ENCODE measurements at regions not wholly inside any gene's neighbourhood (a gene's known extent, or its start where the extent isn't known, plus 50 kb on each side); places are given as distances from the start of the nearest gene placed in this dataset.
"Not testable (repeated sequence)": the region's sequence is repeated elsewhere in the genome, so short reads cannot be mapped to it uniquely, and the experiment has no call there.

DNA sequence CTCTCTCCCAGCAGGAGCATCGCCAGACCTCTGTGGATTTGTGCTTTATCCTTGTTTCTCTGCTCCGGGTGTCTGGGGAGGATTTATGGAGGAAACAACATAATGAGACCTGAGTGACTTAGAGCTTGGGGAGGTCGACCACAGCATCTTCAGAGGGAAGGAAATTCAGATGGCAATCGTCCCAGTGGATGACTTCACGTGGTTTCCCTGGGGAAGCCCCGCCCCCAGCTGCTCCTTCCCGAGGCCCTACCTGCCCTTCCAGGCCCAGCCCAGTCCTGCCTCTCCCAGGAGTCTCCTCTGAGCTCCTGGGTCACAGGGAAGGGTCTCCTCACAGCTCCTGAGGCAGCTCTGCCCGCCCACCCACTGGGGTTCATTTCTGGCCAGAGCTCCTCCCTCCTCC is 430.3 kb upstream of the SULF2 start:
- DNase-seq: peak; percentile 58

DNA sequence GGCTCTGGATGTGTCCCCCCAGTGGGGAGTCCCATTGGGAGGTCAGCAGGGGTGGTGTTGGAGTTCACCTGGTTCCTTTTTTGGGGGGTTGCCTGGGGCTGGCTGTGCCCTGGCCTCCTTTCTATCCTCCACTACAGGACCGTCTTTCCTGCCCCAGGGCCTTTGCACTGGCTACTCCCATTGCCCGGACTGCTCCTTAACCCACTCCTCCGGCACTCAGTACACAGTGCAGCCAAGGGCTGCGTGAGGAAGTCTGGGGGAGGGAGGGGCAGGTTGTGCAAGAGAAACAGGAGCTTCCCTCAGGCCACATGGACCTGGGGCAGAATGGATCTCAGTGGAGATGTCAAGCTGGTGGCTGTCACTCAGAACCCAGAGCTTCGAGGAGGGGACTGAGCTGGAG is 429.3 kb upstream of the SULF2 start:
- DNase-seq: no peak

DNA sequence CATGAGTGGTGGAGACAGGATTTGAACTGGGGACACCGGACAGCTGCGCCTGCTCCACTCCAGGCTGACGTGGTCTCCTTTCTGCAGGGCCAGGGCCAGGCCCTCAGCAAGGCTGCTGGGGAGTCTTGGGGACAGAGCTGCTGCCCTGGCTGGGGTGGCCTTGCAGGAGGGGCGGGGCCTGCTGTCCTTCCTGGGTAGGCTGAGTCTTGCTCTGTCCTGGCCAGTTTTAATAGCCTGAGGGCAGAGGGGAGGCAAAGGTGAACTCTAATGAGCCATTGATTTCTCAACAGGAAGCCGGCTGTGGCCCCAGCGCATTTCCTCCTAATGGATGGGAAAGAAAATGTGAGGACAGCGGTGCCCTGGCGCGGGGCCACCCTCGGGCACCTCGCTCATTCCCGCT is 428.4 kb upstream of the SULF2 start:
- not testable (repeated sequence) for DNase-seq

DNA sequence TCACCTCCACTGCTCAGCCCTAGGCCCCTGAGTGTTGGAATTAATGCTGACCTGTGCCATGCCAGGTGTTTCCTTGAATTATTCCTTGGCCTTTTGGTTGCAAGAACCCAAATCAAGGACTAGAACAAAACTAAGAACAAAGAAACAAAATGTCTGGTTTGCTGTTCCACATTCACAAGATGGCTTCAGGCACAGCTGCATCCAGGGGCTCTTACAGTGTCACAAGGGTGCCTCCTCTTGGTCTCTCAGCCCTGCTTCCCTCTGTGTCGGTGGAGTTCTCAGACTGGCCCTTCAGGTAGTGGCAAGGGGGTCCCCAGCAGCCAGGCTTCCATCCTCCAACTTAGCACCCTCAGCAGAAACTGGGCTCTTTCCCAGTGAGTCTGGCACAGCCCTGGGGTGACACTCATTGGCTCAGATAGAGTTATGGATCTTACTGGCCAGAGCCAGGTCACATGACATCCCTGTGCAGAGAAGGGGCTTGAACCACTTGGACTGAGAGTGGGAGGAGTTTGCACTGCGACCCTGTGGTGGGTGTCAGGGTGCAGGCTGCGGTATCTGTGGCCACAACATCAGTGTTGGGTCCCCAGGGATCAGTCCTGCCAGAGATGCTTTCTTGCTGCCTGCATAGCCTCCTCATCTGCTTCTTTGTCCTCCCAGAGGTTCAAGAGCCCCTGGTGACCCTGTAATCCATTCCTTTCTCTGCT is 427.7 kb upstream of the SULF2 start:
- no peak for DNase-seq

GRCh38 chr20:48211847-48212246 is 426.6 kb upstream of the SULF2 start:
- no peak for DNase-seq

- DNase-seq: no peak
Observed at GRCh38 chr20:48211238-48211637, 426.0 kb upstream of the SULF2 start.

- no peak for DNase-seq
Observed at GRCh38 chr20:48210111-48211027, 425.1 kb upstream of the SULF2 start.

GRCh38 chr20:48209102-48209501 is 423.8 kb upstream of the SULF2 start:
- DNase-seq: no peak

DNA sequence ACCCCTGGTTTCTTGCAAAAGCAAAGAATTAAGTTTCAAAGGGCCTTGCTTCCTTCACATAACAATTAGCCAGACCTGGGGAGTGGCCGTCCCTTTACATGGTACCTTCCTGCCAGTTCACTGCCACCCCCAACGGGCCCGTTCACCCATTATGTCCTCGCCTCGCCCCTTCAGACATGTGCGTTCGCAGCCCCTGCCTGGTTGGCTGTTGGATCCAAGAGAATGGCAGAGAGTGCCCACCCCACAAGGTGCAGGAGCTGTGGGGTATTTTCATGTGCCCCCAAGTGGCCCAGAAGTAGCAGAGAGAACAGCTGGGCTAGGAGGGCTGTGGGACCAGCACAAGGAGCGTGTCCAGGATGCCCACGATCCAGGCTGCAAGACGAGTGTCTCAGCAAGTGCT is 422.9 kb upstream of the SULF2 start:
- DNase-seq: no peak

- DNase-seq: no peak
Observed at GRCh38 chr20:48207505-48207904, 422.2 kb upstream of the SULF2 start.

- no peak for DNase-seq
Observed at GRCh38 chr20:48205786-48206185, 420.5 kb upstream of the SULF2 start.

GRCh38 chr20:48205281-48205782 is 420.1 kb upstream of the SULF2 start:
- no peak for DNase-seq

DNA sequence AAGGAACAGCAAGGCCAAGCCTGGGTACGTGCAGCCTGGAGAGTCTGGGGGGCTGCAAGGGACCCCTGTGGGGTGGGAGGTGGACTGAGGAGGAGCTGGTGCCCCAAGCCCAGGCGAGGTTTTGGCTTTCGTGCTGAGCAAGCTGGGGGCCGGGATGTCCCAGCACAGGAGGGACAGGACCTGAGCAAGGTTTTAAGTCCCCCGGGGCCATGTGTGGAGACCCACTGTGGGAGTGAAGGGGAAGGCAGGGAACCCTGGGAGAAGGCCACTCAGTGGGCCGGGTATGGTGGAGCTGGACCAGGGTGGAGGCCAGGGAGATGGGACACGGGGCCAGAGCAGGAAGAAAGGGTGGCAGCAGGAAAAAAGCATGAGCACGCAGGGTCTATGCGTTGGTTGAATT is 419.2 kb upstream of the SULF2 start:
- no peak for DNase-seq

- DNase-seq: no peak
Observed at GRCh38 chr20:48203252-48203651, 418.0 kb upstream of the SULF2 start.

DNA sequence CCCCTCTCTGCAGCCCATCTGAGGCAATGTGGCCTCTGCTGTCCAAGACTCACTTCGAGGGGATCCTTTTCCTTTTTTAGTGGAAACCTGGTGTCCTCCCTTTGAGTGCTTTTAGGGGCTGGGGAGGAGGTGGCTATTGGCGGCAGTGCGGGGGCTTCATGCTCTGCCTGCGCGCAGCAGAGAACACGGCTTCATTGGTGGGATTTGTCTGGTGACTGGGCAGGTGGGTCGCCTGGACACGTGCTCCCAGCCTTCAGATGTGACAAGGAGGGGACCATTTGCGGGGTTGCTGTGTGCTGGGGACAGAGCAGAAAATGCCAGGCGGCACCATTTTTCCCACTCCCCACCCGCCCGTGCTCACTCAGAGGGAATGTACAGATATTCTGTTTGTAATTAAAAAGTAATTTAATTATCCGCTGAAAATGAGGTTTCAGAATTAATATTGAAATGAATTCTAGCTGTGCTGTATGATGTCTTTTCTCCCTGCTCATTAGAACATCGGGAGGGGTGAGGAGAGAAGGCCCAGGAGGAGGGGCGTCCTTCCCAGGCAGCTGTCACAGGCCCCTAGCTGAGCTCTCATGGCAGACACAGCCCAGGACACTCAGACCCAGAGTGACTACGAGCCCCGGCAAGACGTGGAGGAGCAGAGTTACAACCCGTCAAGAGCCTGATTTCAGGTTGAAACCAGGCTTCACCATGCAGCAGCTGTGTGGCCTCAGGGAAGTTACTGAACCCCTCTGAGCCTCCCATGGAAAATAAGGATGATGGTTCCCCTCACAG is 417.2 kb upstream of the SULF2 start:
- no peak for DNase-seq

DNA sequence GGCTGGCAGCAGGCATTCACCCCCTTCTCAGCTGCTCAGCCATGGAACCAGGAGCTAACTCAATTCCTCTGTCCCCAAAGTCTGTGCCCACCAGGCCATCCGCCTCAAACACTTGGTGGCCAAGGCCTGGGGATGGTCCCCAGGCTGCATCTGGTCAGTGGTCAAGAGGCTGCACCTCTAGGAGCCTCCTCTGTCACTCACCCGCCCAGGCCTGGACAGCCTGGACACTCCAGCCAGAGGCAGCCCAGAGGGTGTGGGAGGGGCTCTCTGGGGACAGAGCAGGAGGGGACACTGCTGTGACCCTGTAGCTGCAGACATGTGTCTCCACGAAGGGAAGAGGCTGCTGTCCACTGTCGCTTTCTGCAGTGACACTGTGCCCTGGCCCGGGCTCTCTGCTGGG is 416.6 kb upstream of the SULF2 start:
- DNase-seq: no peak

- DNase-seq: no peak
Observed at GRCh38 chr20:48201188-48201587, 415.9 kb upstream of the SULF2 start.

DNA sequence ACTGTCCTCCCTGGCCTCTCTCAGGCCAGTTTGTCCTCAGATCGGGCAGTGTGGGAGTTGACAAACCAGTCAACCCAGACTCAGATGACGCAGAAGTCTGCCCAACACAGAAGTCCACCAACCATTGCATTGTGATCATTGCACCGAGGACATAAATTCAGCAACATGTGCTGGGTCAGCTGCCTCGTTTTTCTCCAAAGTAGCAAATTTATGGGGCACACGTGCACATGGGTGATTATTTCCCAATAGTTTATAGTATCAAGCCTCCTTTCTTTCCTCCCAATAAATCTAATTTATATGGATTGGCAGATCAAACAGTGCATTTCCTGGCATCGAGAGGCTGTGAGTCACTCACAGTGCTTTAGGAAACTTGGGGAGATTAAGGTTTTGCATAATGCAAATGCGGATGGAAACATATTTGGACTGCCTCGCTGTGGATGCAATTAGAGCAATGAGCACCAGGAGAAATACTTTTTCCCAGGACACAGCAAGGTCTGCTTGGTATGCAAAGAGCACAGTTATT is 413.7 kb upstream of the SULF2 start:
- DNase-seq: peak; percentile 97

DNA sequence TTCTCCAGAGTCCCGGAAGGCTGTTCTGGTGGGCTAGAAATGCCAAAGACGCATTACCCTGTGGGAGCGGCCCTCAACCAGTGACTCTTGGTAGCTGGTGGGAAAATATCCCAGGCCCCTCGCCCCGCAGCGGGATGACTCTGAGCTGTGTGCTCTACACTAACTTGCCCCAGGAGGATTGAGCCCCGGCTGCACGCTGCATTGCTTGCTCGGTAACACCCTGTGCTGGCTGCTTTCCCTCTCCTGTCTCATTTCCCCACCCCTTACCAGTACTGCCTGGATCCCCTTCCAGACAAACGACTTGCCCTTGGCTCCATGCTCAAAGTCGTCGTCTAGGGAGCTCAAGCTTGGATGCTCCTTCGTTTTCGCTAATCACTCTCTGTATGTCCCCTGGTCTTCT is 411.8 kb upstream of the SULF2 start:
- no peak for DNase-seq

GRCh38 chr20:48196486-48196885 is 411.2 kb upstream of the SULF2 start:
- no peak for DNase-seq

GRCh38 chr20:48196001-48196400 is 410.7 kb upstream of the SULF2 start:
- peak; percentile 42 for DNase-seq

- DNase-seq: no peak
Observed at GRCh38 chr20:48195121-48195870, 410.0 kb upstream of the SULF2 start.

All from fibroblast of skin of right quadriceps (primary cell).